Peyer's patch (tissue), 4 donors: ENCODE measurements at regions not wholly inside any gene's neighbourhood (a gene's known extent, or its start where the extent isn't known, plus 50 kb on each side); places are given as distances from the start of the nearest gene placed in this dataset.

ENCODE experiments used
- CTCF ChIP-seq, 6 experiments: fragments of 450-650 bp in 4 of 6; fragments of 200-600 bp in 2 of 6; sonication (generic) in 1 of 6; IDR thresholded peaks; one replicate each; pipeline ENCODE4 v1.5.1; 2017 to 2019; ENCODE audit warnings: antibody characterized with exemption in 6 of 6, mild to moderate bottlenecking in 3 of 6, moderate library complexity in 1 of 6
- POLR2A ChIP-seq, 2 donors: fragments of 450-650 bp; IDR thresholded peaks; one replicate each; pipeline ENCODE4 v1.5.1; 2017; ENCODE audit warnings: antibody characterized with exemption in 2 of 2, mild to moderate bottlenecking in 2 of 2, moderate library complexity in 2 of 2

GRCh38 chr20:23165964-23166363, 79.8 kb upstream of the CD93 start:
- TF ChIP-seq CTCF (IDR thresholded peaks at IDR 0.05), result no peak
- no peak for TF ChIP-seq POLR2A (IDR thresholded peaks at IDR 0.05)
